HEK293 (cell line): ENCODE measurements at regions not wholly inside any gene's neighbourhood (a gene's known extent, or its start where the extent isn't known, plus 50 kb on each side); places are given as distances from the start of the nearest gene placed in this dataset.

Source experiments
- CTCF ChIP-seq: fragments of 450-650 bp; formaldehyde crosslinking; IDR thresholded peaks from 2 replicates; pipeline ENCODE4 v1.5.1; 2016; ENCODE audit warnings: missing biosample characterization, missing genetic modification characterization
- ELK4 ChIP-seq: IDR thresholded peaks from 2 replicates; pipeline ENCODE4 v1.6.1; 2011; ENCODE audit warnings: mild to moderate bottlenecking, low read depth, low read length, borderline replicate concordance
- PATZ1 ChIP-seq: fragments of 450-650 bp; formaldehyde crosslinking; IDR thresholded peaks from 2 replicates; pipeline ENCODE4 v1.5.1; 2016; ENCODE audit warnings: missing biosample characterization, missing genetic modification characterization
- REST ChIP-seq: fragments of 450-650 bp; formaldehyde crosslinking; IDR thresholded peaks from 2 replicates; pipeline ENCODE4 v1.5.1; 2016; ENCODE audit warnings: missing biosample characterization, missing genetic modification characterization
- SP7 ChIP-seq: fragments of 450-650 bp; formaldehyde crosslinking; IDR thresholded peaks from 2 replicates; pipeline ENCODE4 v1.5.1; 2016; ENCODE audit warnings: missing biosample characterization, missing genetic modification characterization
- ZNF37A ChIP-seq: fragments of 450-650 bp; IDR thresholded peaks from 2 replicates; pipeline ENCODE4 v1.5.1; 2018; ENCODE audit warnings: missing biosample characterization, missing genetic modification characterization
- ZNF843 ChIP-seq: fragments of 450-650 bp; formaldehyde crosslinking; IDR thresholded peaks from 2 replicates; pipeline ENCODE4 v1.5.1; 2016; ENCODE audit warnings: missing biosample characterization, missing genetic modification characterization

GRCh38 chr15:55026381-55026780 is 170.4 kb downstream of the RSL24D1 start:
- TF ChIP-seq REST (tag by site-specific recombination) = no peak
- no peak for TF ChIP-seq ELK4
- no peak for TF ChIP-seq SP7
- TF ChIP-seq PATZ1 (tag by site-specific recombination) = no peak
- no peak for TF ChIP-seq ZNF37A (tag by site-specific recombination)
- TF ChIP-seq ZNF843 (tag by site-specific recombination) = no peak
- no peak for TF ChIP-seq CTCF (tag by site-specific recombination)
